DND-41 (cell line): ENCODE measurements at regions not wholly inside any gene's neighbourhood (a gene's known extent, or its start where the extent isn't known, plus 50 kb on each side); places are given as distances from the start of the nearest gene placed in this dataset.
A peak's percentile ranks its signal among the peaks of the same experiment; 100 is the strongest.

Experiments
- ATAC-seq: fragments of 200-7000 bp; cut with Tn5 transposase; 3 replicates; pipeline ENCODE4 v1.9.1; 2021; ENCODE audit warnings: low read depth; ENCODE audit not compliant: insufficient read depth
- DNase-seq: peaks from one replicate; pipeline ENCODE4 v3.0.0-alpha.2; 2020
- H2AFZ ChIP-seq: 2 replicates; pipeline ENCODE4 v1.6.0; 2012; ENCODE audit warnings: low read depth, low read length
- H3K27ac ChIP-seq: 2 replicates; pipeline ENCODE4 v1.5.1; 2012; ENCODE audit warnings: low read length, inconsistent platforms
- H3K27me3 ChIP-seq: fragments of 200-600 bp; sonication (generic); 2 replicates; pipeline ENCODE4 v1.6.0; 2012; ENCODE audit warnings: low read length, mild to moderate bottlenecking, inconsistent platforms; ENCODE audit not compliant: insufficient read depth, poor library complexity
- H3K36me3 ChIP-seq: 2 replicates; pipeline ENCODE4 v1.5.1; 2012; ENCODE audit warnings: low read length, inconsistent platforms; ENCODE audit not compliant: insufficient read depth
- H3K4me1 ChIP-seq: 2 replicates; pipeline ENCODE4 v1.5.1; 2012; ENCODE audit warnings: mild to moderate bottlenecking, low read length; ENCODE audit not compliant: insufficient read depth
- H3K4me2 ChIP-seq: 2 replicates; pipeline ENCODE4 v1.6.0; 2012; ENCODE audit warnings: mild to moderate bottlenecking, moderate library complexity, low read length, inconsistent platforms; ENCODE audit not compliant: insufficient read depth
- H3K4me3 ChIP-seq, 2 experiments: fragments of 200-600 bp in 1 of 2; shearing (Covaris generic) in 1 of 2; 2 replicates each; pipeline ENCODE4 v1.5.1; 2012 to 2016; ENCODE audit warnings: inconsistent platforms in 2 of 2, low read length in 2 of 2, mild to moderate bottlenecking in 2 of 2, low read depth in 1 of 2, moderate library complexity in 1 of 2
- H3K79me2 ChIP-seq: 2 replicates; pipeline ENCODE4 v1.6.0; 2012; ENCODE audit warnings: low read length, inconsistent platforms; ENCODE audit not compliant: insufficient read depth
- H3K9ac ChIP-seq: 2 replicates; pipeline ENCODE4 v1.6.0; 2012; ENCODE audit warnings: low read depth, mild to moderate bottlenecking, inconsistent platforms, low read length, moderate library complexity
- H3K9me3 ChIP-seq: 2 replicates; pipeline ENCODE4 v1.5.1; 2012; ENCODE audit warnings: low read length, moderate library complexity, mild to moderate bottlenecking, inconsistent platforms; ENCODE audit not compliant: insufficient read depth, severe bottlenecking
- H4K20me1 ChIP-seq: 2 replicates; pipeline ENCODE4 v1.6.0; 2012; ENCODE audit warnings: low read length; ENCODE audit not compliant: insufficient read depth
- CTCF ChIP-seq: IDR thresholded peaks from 2 replicates; pipeline ENCODE4 v1.5.1; 2012; ENCODE audit warnings: borderline replicate concordance, low read length, moderate library complexity, mild to moderate bottlenecking; ENCODE audit not compliant: poor library complexity, severe bottlenecking; ENCODE audit errors: extremely low read depth
- EZH2 ChIP-seq: IDR thresholded peaks from 3 replicates; pipeline ENCODE4 v1.6.1; 2012; ENCODE audit warnings: borderline replicate concordance, low read depth, mild to moderate bottlenecking, moderate library complexity, low read length, inconsistent platforms; ENCODE audit not compliant: severe bottlenecking

GRCh38 chr16:61030616-61031015, 1005.6 kb downstream of the CDH8 start:
- no peak overlapping the region for H3K27ac ChIP-seq
- DNase-seq (no peak), ATAC-seq (no peak)
- no peaks in the 10 kb centered on the region for H3K27me3 ChIP-seq
- no peaks in the 10 kb centered on the region for H3K4me1 ChIP-seq
- H4K20me1 ChIP-seq, result no peaks in the 10 kb centered on the region
- no peak overlapping the region for H3K9ac ChIP-seq
- H3K79me2 ChIP-seq, result no peaks in the 10 kb centered on the region
- no peak overlapping the region for H2AFZ ChIP-seq
- peaks cover 3% of the 10 kb centered on the region for H3K9me3 ChIP-seq
- no peak overlapping the region for H3K4me2 ChIP-seq
- no peaks in the 10 kb centered on the region for H3K36me3 ChIP-seq
- TF ChIP-seq EZH2, result no peak
- TF ChIP-seq CTCF, result no peak
- no peak overlapping the region for H3K4me3 ChIP-seq

- Histone ChIP-seq H3K9ac (no peak overlapping the region), H4K20me1 (no peaks in the 10 kb centered on the region), H3K4me3 (no peak overlapping the region), H3K9me3 (no peaks in the 10 kb centered on the region), H2AFZ (no peak overlapping the region), H3K79me2 (no peaks in the 10 kb centered on the region), H3K27ac (no peak overlapping the region), H3K27me3 (no peaks in the 10 kb centered on the region), H3K36me3 (no peaks in the 10 kb centered on the region), H3K4me1 (no peaks in the 10 kb centered on the region), H3K4me2 (no peak overlapping the region)
- TF ChIP-seq EZH2 (no peak), CTCF (no peak)
- ATAC-seq (no peak), DNase-seq (no peak)
These were observed 1011.9 kb downstream of the CDH8 start for GRCh38 chr16:61024180-61024900.

- no peaks in the 10 kb centered on the region for H3K4me1 ChIP-seq
- DNase-seq (no peak), ATAC-seq (no peak)
- no peaks in the 10 kb centered on the region for H3K9me3 ChIP-seq
- H4K20me1 ChIP-seq, result no peaks in the 10 kb centered on the region
- H3K79me2 ChIP-seq, result no peaks in the 10 kb centered on the region
- TF ChIP-seq CTCF (peak; percentile 23), EZH2 (no peak)
- H3K27me3 ChIP-seq, result no peaks in the 10 kb centered on the region
- H3K36me3 ChIP-seq, result no peaks in the 10 kb centered on the region
- H3K27ac ChIP-seq, result no peak overlapping the region
- no peak overlapping the region for H3K4me3 ChIP-seq
- no peak overlapping the region for H3K4me2 ChIP-seq
- no peak overlapping the region for H3K9ac ChIP-seq
- no peak overlapping the region for H2AFZ ChIP-seq
These were observed 1021.4 kb downstream of the CDH8 start for GRCh38 chr16:61014869-61015268.
